IPS DF 6.9 (cell line): ENCODE measurements at regions not wholly inside any gene's neighbourhood (a gene's known extent, or its start where the extent isn't known, plus 50 kb on each side); places are given as distances from the start of the nearest gene placed in this dataset.
"Not testable (repeated sequence)": the region's sequence is repeated elsewhere in the genome, so short reads cannot be mapped to it uniquely, and the experiment has no call there.

Experiments
- DNase-seq: peaks from one replicate; pipeline ENCODE4 v3.0.0-alpha.2; 2013; ENCODE audit warnings: low read depth, low spot score
- H3K27ac ChIP-seq: one replicate; pipeline ENCODE4 v1.5.1; 2013; ENCODE audit warnings: low read length, control low read depth
- H3K27me3 ChIP-seq: 2 replicates; pipeline ENCODE4 v1.6.1; 2013; ENCODE audit warnings: mild to moderate bottlenecking, low read length; ENCODE audit not compliant: control insufficient read depth, insufficient read depth
- H3K36me3 ChIP-seq: 2 replicates; pipeline ENCODE4 v1.6.1; 2013; ENCODE audit warnings: low read length; ENCODE audit not compliant: control insufficient read depth, insufficient read depth
- H3K4me1 ChIP-seq: 2 replicates; pipeline ENCODE4 v1.6.1; 2013; ENCODE audit warnings: low read length; ENCODE audit not compliant: control insufficient read depth, insufficient read depth
- H3K4me3 ChIP-seq: 2 replicates; pipeline ENCODE4 v1.5.1; 2013; ENCODE audit warnings: mild to moderate bottlenecking, low read length
- H3K9me3 ChIP-seq: 2 replicates; pipeline ENCODE4 v1.6.1; 2013; ENCODE audit warnings: low read length, inconsistent platforms; ENCODE audit not compliant: control insufficient read depth, insufficient read depth
- WGBS: extraction: QIAGEN DNeasy Blood & Tissue Kit; methylation state at CpG from one replicate; pipeline ENCODE4 v1.1.7; 2013; ENCODE audit warnings: mixed read lengths, missing lambda C conversion rate; ENCODE audit not compliant: insufficient read length, insufficient coverage; 5-methylcytosine and 5-hydroxymethylcytosine counted together

GRCh38 chr9:62798884-62799850 is 1609.3 kb downstream of the SPATA31A7 start:
- not testable (repeated sequence) for H3K4me1 ChIP-seq, H3K9me3 ChIP-seq, H3K36me3 ChIP-seq, H3K4me3 ChIP-seq, DNase-seq, H3K27ac ChIP-seq
- no CpG with 5 or more reads among the region's 35 CpGs for WGBS
- H3K27me3 ChIP-seq, result peaks cover 34% of the 10 kb centered on the region

- Histone ChIP-seq H3K27me3 (peaks cover 37% of the 10 kb centered on the region), H3K4me3 (0 out of 2 replicates have a peak overlapping the region, but pooled peaks have one; percentile 5)
- H3K36me3 ChIP-seq, H3K4me1 ChIP-seq, H3K27ac ChIP-seq, DNase-seq, H3K9me3 ChIP-seq: not testable (repeated sequence)
- WGBS, result no CpG with 5 or more reads among the region's 36 CpGs
Measured at GRCh38 chr9:62799851-62800371, 1610.1 kb downstream of the SPATA31A7 start.

GRCh38 chr9:62800451-62801371 is 1610.9 kb downstream of the SPATA31A7 start:
- not testable (repeated sequence) for H3K27ac ChIP-seq, H3K9me3 ChIP-seq, H3K4me1 ChIP-seq, H3K4me3 ChIP-seq, DNase-seq, H3K36me3 ChIP-seq
- no CpG with 5 or more reads among the region's 30 CpGs for WGBS
- peaks cover 39% of the 10 kb centered on the region for H3K27me3 ChIP-seq

GRCh38 chr9:62801372-62801811 is 1611.6 kb downstream of the SPATA31A7 start:
- not testable (repeated sequence) for DNase-seq, H3K36me3 ChIP-seq, H3K4me3 ChIP-seq, H3K9me3 ChIP-seq, H3K27ac ChIP-seq, H3K4me1 ChIP-seq
- WGBS, result no CpG with 5 or more reads among the region's 15 CpGs
- H3K27me3 ChIP-seq, result peaks cover 41% of the 10 kb centered on the region

GRCh38 chr9:62801961-62802718 is 1612.3 kb downstream of the SPATA31A7 start:
- Histone ChIP-seq H3K4me3 (peak overlapping the region; percentile 37; the same call in 1 of the 2 replicates), H3K27me3 (peaks cover 41% of the 10 kb centered on the region)
- H3K9me3 ChIP-seq, DNase-seq, H3K4me1 ChIP-seq, H3K36me3 ChIP-seq, H3K27ac ChIP-seq: not testable (repeated sequence)
- WGBS, result no CpG with 5 or more reads among the region's 63 CpGs

- peaks cover 42% of the 10 kb centered on the region for H3K27me3 ChIP-seq
- H3K27ac ChIP-seq, H3K9me3 ChIP-seq, H3K36me3 ChIP-seq, DNase-seq, H3K4me1 ChIP-seq: not testable (repeated sequence)
- WGBS, result no CpG with 5 or more reads among the region's 9 CpGs
- H3K4me3 ChIP-seq, result peak overlapping the region; percentile 37; the same call in 1 of the 2 replicates
Measured at GRCh38 chr9:62802719-62803079, 1612.9 kb downstream of the SPATA31A7 start.

GRCh38 chr9:62803099-62803498 is 1613.3 kb downstream of the SPATA31A7 start:
- WGBS, result no CpG with 5 or more reads among the region's 2 CpGs
- DNase-seq, H3K27ac ChIP-seq, H3K4me1 ChIP-seq, H3K36me3 ChIP-seq, H3K4me3 ChIP-seq, H3K9me3 ChIP-seq: not testable (repeated sequence)
- peaks cover 45% of the 10 kb centered on the region for H3K27me3 ChIP-seq

GRCh38 chr9:62804314-62804713 is 1614.5 kb downstream of the SPATA31A7 start:
- H3K27ac ChIP-seq, H3K9me3 ChIP-seq, DNase-seq, H3K4me1 ChIP-seq, H3K36me3 ChIP-seq, H3K4me3 ChIP-seq: not testable (repeated sequence)
- H3K27me3 ChIP-seq, result peaks cover 38% of the 10 kb centered on the region
- WGBS, result no CpG with 5 or more reads among the region's 1 CpG

GRCh38 chr9:62807424-62807823 is 1617.6 kb downstream of the SPATA31A7 start:
- not testable (repeated sequence) for H3K4me3 ChIP-seq, H3K9me3 ChIP-seq, H3K4me1 ChIP-seq, H3K27ac ChIP-seq, H3K36me3 ChIP-seq, DNase-seq
- WGBS, result no CpG with 5 or more reads among the region's 3 CpGs
- H3K27me3 ChIP-seq, result peaks cover 18% of the 10 kb centered on the region; the same call in 1 of the 2 replicates
